MM.1S (cell line): ENCODE measurements at regions not wholly inside any gene's neighbourhood (a gene's known extent, or its start where the extent isn't known, plus 50 kb on each side); places are given as distances from the start of the nearest gene placed in this dataset.

Experiments used
- CTCF ChIP-seq: fragments of 300-600 bp; sonication (generic); IDR thresholded peaks from 2 replicates; pipeline ENCODE4 v1.5.1; 2016; ENCODE audit warnings: antibody characterized with exemption, low read length, mixed read lengths
- EZH2 ChIP-seq: fragments of 300-600 bp; sonication (generic); optimal IDR thresholded peaks from 2 replicates; pipeline ENCODE3; 2017; ENCODE audit warnings: low read depth, mild to moderate bottlenecking, antibody characterized with exemption, low read length, mixed read lengths

GRCh38 chr3:144301863-144302262 lies 330.2 kb downstream of the DIPK2A start:
- TF ChIP-seq CTCF (no peak), EZH2 (no peak)
